Neutrophil (primary cell): ENCODE measurements at regions not wholly inside any gene's neighbourhood (a gene's known extent, or its start where the extent isn't known, plus 50 kb on each side); places are given as distances from the start of the nearest gene placed in this dataset.

Experiments used
- H3K27ac ChIP-seq: fragments of 200-600 bp; sonication (generic); 2 replicates; pipeline ENCODE4 v1.5.1; 2016; ENCODE audit warnings: mild to moderate bottlenecking, moderate library complexity
- H3K27me3 ChIP-seq: fragments of 200-600 bp; sonication (generic); 2 replicates; pipeline ENCODE4 v1.6.0; 2016; ENCODE audit warnings: mild to moderate bottlenecking
- H3K36me3 ChIP-seq: fragments of 200-600 bp; sonication (generic); 2 replicates; pipeline ENCODE4 v1.5.1; 2017
- H3K4me1 ChIP-seq, 2 experiments: fragments of 200-600 bp in 1 of 2; sonication (generic) in 1 of 2; 1 replicate in 1 of 2; 2 replicates in 1 of 2; pipeline versions ENCODE4 v1.5.1 to v1.6.1; 2013 to 2016; ENCODE audit warnings: low read depth in 1 of 2, low read length in 1 of 2, mild to moderate bottlenecking in 1 of 2, moderate library complexity in 1 of 2; ENCODE audit not compliant: control insufficient read depth in 1 of 2, insufficient read depth in 1 of 2
- H3K4me3 ChIP-seq, 2 experiments: fragments of 200-600 bp in 1 of 2; sonication (generic) in 1 of 2; 1 replicate in 1 of 2; 2 replicates in 1 of 2; pipeline ENCODE4 v1.5.1; 2013 to 2016; ENCODE audit warnings: low read depth in 1 of 2, low read length in 1 of 2, mild to moderate bottlenecking in 1 of 2, moderate library complexity in 1 of 2
- H3K9me3 ChIP-seq: fragments of 200-600 bp; sonication (generic); 2 replicates; pipeline ENCODE4 v1.5.1; 2016
- CTCF ChIP-seq: fragments of 200-600 bp; sonication (generic); IDR thresholded peaks from 2 replicates; pipeline ENCODE4 v1.5.1; 2016; ENCODE audit warnings: antibody characterized with exemption

GRCh38 chr5:135776457-135776856 is 58.0 kb upstream of the SLC25A48 start:
- no peak for TF ChIP-seq CTCF
- Histone ChIP-seq H3K4me1 (no peaks in the 10 kb centered on the region), H3K27me3 (peaks cover 68% of the 10 kb centered on the region), H3K36me3 (no peaks in the 10 kb centered on the region), H3K9me3 (no peaks in the 10 kb centered on the region), H3K4me3 (no peak overlapping the region), H3K27ac (no peak overlapping the region)

GRCh38 chr5:135761746-135762145 is 72.7 kb upstream of the SLC25A48 start:
- peaks cover 10% of the 10 kb centered on the region for H3K27me3 ChIP-seq
- no peak for TF ChIP-seq CTCF
- H3K4me3 ChIP-seq, result no peak overlapping the region

GRCh38 chr5:135759149-135759784 is 75.2 kb upstream of the SLC25A48 start:
- Histone ChIP-seq H3K4me1 (no peaks in the 10 kb centered on the region), H3K4me3 (no peak overlapping the region), H3K27ac (no peak overlapping the region), H3K9me3 (no peaks in the 10 kb centered on the region), H3K27me3 (peaks cover 10% of the 10 kb centered on the region), H3K36me3 (no peaks in the 10 kb centered on the region)
- TF ChIP-seq CTCF, result no peak

More at GRCh38 chr5:135761746-135762145, 72.7 kb upstream of the SLC25A48 start:
- Histone ChIP-seq H3K27ac (no peak overlapping the region), H3K4me1 (no peaks in the 10 kb centered on the region), H3K36me3 (no peaks in the 10 kb centered on the region), H3K9me3 (no peaks in the 10 kb centered on the region)

GRCh38 chr5:135753990-135754389 is 80.5 kb upstream of the SLC25A48 start:
- Histone ChIP-seq H3K27me3 (no peaks in the 10 kb centered on the region), H3K27ac (no peak overlapping the region), H3K4me1 (no peaks in the 10 kb centered on the region), H3K9me3 (no peaks in the 10 kb centered on the region), H3K4me3 (no peak overlapping the region), H3K36me3 (no peaks in the 10 kb centered on the region)
- no peak for TF ChIP-seq CTCF

DNA sequence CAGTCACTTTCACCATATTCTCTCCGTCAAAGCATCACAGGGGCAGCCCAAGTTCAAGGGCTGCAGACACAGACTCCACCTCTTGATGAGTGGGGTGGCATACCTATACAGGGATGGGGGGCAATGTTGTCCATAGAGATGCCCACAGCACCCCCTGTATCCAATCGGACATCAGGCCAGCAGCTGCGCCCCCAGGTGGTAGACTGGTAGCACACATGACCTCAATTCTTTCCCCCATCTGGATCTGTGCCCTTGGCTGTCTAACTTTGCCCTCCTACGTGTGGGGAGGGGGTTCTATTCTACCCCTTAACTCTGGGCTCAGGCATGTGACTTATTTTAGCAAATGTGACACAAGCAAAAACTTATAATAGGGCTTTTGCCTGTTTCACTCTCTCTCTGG is 84.0 kb upstream of the SLC25A48 start:
- Histone ChIP-seq H3K27me3 (no peaks in the 10 kb centered on the region), H3K36me3 (no peaks in the 10 kb centered on the region), H3K27ac (no peak overlapping the region), H3K4me1 (no peaks in the 10 kb centered on the region), H3K9me3 (no peaks in the 10 kb centered on the region), H3K4me3 (no peak overlapping the region)
- TF ChIP-seq CTCF, result no peak

DNA sequence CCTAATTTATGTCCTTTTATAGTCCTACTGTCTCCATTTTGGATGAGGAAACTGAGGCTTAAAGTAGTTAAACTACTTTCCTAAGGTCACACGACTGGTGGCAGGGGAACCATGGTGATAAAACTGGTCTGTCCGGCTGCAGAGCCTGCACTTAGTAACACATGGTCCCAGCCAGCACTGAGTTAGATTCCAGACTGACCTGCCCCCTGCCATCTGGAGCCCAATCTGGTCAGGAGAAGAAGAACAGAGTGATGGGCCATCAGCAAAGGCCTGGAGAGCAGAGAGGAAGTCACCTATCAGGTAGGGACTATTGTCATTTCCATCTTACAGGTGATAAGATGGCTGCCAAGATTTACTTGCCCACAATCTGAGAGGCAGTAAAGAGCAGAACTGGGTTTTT is 86.6 kb upstream of the SLC25A48 start:
- no peaks in the 10 kb centered on the region for H3K27me3 ChIP-seq
- no peaks in the 10 kb centered on the region for H3K36me3 ChIP-seq
- H3K4me3 ChIP-seq, result no peak overlapping the region
- no peaks in the 10 kb centered on the region for H3K9me3 ChIP-seq
- H3K27ac ChIP-seq, result no peak overlapping the region
- no peaks in the 10 kb centered on the region for H3K4me1 ChIP-seq
- TF ChIP-seq CTCF, result no peak
